ENCODE measurements at regions not wholly inside any gene's neighbourhood (a gene's known extent, or its start where the extent isn't known, plus 50 kb on each side); places are given as distances from the start of the nearest gene placed in this dataset.

DNA sequence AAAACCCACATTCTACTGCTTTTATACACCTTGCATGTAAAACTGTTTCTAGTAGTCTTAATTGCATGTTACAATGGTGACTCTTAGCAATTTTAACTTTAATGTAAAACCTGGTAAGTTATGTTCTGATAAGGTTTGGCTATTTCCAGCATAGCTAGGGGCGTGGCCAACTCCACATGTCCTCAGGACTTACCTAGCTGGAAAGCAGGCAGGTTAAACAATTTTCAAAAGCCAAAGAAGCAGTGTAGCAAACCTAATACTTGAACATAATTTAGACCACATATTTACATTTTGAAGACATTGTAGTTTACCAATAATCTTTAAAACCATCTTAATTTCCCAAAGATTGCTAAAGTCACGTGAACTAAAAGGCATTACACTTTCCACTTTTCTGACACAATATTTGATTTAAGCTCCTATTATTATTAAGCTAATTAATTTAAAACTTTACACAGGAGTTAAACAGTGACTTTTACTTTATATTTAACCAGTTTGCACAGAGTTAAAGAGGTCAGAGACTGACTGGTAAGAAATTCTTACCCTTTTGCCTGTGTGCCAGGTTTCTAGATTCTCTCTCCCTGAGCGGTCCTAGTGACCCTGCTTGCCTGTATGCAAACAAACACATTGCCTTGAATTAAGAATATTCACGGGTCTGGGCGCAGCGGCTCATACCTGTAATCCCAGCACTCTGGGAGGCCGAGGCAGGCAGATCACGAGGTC, 88.2 kb downstream of the GLUD2 start:
- no peaks in the 10 kb centered on the region for H3K79me2 ChIP-seq (ENCODE audit: insufficient read depth, low read length)
- H3K9me3 ChIP-seq (replicated peaks in 1 of 2; ENCODE audit: control insufficient read depth in 1 of 2, insufficient read depth in 1 of 2, low read length in 2 of 2) = no peaks in the 10 kb centered on the region
- Mint-ChIP-seq H3K36me3 (no peaks in the 10 kb centered on the region), H3K27ac (no peak overlapping the region), H3K4me3 (no peak overlapping the region), H3K9me3 (peaks cover 0 to 6% (median 4%) of the 10 kb centered on the region in 7 donors), H3K27me3 (ENCODE audit: low read depth in 3 of 3) (no peaks in the 10 kb centered on the region), H3K4me1 (no peaks in the 10 kb centered on the region)
- H3K27me3 ChIP-seq (ENCODE audit: control insufficient read depth in 2 of 2, insufficient read depth in 2 of 2, low read length in 2 of 2) = no peaks in the 10 kb centered on the region
- H2AFZ ChIP-seq (ENCODE audit: insufficient read depth, low read depth, low read length, poor library complexity, severe bottlenecking) = no peak overlapping the region
- H4K20me1 ChIP-seq (ENCODE audit: insufficient read depth, low read length) = no peaks in the 10 kb centered on the region
- H3K36me3 ChIP-seq (replicated peaks in 1 of 2; ENCODE audit: control insufficient read depth in 1 of 2, insufficient read depth in 2 of 2, low read length in 2 of 2) = no peaks in the 10 kb centered on the region
- intact Hi-C loops (cut with micrococcal nuclease) = no loop called here
- H3K4me1 ChIP-seq (ENCODE audit: control insufficient read depth in 1 of 2, insufficient read depth in 2 of 2, low read length in 2 of 2) = no peaks in the 10 kb centered on the region
- H3K4me3 ChIP-seq (replicated peaks in 1 of 3; ENCODE audit: low read depth in 2 of 3, low read length in 3 of 3) = no peak overlapping the region
- H3K9ac ChIP-seq (ENCODE audit: insufficient read depth, low read length, poor library complexity, severe bottlenecking) = no peak overlapping the region
- no CpG with 5 or more reads among the region's 8 CpGs for WGBS (ENCODE audit: insufficient coverage)
- no peak for DNase-seq
- no peak overlapping the region for H3K4me2 ChIP-seq (replicated peaks; ENCODE audit: extremely low read depth, low read length, poor library complexity, severe bottlenecking)
- TF ChIP-seq, protein P1, sequence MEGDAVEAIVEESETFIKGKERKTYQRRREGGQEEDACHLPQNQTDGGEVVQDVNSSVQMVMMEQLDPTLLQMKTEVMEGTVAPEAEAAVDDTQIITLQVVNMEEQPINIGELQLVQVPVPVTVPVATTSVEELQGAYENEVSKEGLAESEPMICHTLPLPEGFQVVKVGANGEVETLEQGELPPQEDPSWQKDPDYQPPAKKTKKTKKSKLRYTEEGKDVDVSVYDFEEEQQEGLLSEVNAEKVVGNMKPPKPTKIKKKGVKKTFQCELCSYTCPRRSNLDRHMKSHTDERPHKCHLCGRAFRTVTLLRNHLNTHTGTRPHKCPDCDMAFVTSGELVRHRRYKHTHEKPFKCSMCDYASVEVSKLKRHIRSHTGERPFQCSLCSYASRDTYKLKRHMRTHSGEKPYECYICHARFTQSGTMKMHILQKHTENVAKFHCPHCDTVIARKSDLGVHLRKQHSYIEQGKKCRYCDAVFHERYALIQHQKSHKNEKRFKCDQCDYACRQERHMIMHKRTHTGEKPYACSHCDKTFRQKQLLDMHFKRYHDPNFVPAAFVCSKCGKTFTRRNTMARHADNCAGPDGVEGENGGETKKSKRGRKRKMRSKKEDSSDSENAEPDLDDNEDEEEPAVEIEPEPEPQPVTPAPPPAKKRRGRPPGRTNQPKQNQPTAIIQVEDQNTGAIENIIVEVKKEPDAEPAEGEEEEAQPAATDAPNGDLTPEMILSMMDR (IDR thresholded peaks at IDR 0.05) = no peak
- H3K27ac ChIP-seq (ENCODE audit: low read depth in 1 of 2, low read length in 2 of 2) = no peak overlapping the region

DNA sequence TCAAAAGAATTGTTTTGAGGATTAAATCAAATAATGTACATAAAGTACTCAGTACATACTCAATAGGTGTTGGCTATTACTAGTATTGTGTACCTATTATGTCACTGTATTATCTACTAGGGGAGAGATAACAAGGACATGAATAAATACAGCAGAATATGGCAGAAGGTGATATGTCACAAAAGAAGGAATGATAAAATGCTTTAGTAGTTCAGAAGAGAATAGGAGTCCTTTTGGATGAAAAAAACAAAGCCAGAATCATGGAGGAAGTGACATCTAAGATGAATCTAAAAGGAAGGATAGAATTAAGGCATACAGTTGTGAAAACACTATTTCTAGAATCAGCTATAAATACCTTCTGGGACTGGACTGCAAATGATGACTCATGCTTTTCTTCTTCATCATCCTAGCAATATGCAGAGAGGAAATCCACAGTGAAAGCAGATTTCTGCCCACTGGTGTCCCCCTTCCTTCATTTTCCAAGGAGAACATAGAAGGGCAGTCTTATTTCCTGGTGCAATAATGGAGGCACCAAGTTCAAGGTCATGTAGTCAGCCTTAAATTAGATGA, 98.7 kb downstream of the GLUD2 start:
- intact Hi-C loops (cut with micrococcal nuclease) = no loop called here
- H3K79me2 ChIP-seq (ENCODE audit: insufficient read depth, low read length) = no peaks in the 10 kb centered on the region
- Mint-ChIP-seq H3K36me3 (no peaks in the 10 kb centered on the region), H3K4me1 (no peaks in the 10 kb centered on the region), H3K27ac (no peak overlapping the region), H3K27me3 (ENCODE audit: low read depth in 3 of 3) (peaks cover 0 to 3% (median 0%) of the 10 kb centered on the region in 3 donors), H3K4me3 (no peak overlapping the region), H3K9me3 (peaks cover 0 to 2% (median 0%) of the 10 kb centered on the region in 7 donors)
- H4K20me1 ChIP-seq (ENCODE audit: insufficient read depth, low read length) = no peaks in the 10 kb centered on the region
- no peak overlapping the region for H3K4me2 ChIP-seq (replicated peaks; ENCODE audit: extremely low read depth, low read length, poor library complexity, severe bottlenecking)
- no peak overlapping the region for H3K4me3 ChIP-seq (replicated peaks in 1 of 3; ENCODE audit: low read depth in 2 of 3, low read length in 3 of 3)
- no peak overlapping the region for H3K9ac ChIP-seq (ENCODE audit: insufficient read depth, low read length, poor library complexity, severe bottlenecking)
- no peaks in the 10 kb centered on the region for H3K4me1 ChIP-seq (ENCODE audit: control insufficient read depth in 1 of 2, insufficient read depth in 2 of 2, low read length in 2 of 2)
- H3K36me3 ChIP-seq (replicated peaks in 1 of 2; ENCODE audit: control insufficient read depth in 1 of 2, insufficient read depth in 2 of 2, low read length in 2 of 2) = no peaks in the 10 kb centered on the region
- no peak overlapping the region for H2AFZ ChIP-seq (ENCODE audit: insufficient read depth, low read depth, low read length, poor library complexity, severe bottlenecking)
- no peak overlapping the region for H3K27ac ChIP-seq (ENCODE audit: low read depth in 1 of 2, low read length in 2 of 2)
- TF ChIP-seq, protein P1 (IDR thresholded peaks at IDR 0.05) = no peak
- DNase-seq = no peak
- no peaks in the 10 kb centered on the region for H3K9me3 ChIP-seq (replicated peaks in 1 of 2; ENCODE audit: control insufficient read depth in 1 of 2, insufficient read depth in 1 of 2, low read length in 2 of 2)
- H3K27me3 ChIP-seq (ENCODE audit: control insufficient read depth in 2 of 2, insufficient read depth in 2 of 2, low read length in 2 of 2) = no peaks in the 10 kb centered on the region

Measured in CD14-positive monocyte (primary cell).